ENCODE measurements at regions not wholly inside any gene's neighbourhood (a gene's known extent, or its start where the extent isn't known, plus 50 kb on each side); places are given as distances from the start of the nearest gene placed in this dataset.
"Not testable (repeated sequence)": the region's sequence is repeated elsewhere in the genome, so short reads cannot be mapped to it uniquely, and the experiment has no call there.

DNA sequence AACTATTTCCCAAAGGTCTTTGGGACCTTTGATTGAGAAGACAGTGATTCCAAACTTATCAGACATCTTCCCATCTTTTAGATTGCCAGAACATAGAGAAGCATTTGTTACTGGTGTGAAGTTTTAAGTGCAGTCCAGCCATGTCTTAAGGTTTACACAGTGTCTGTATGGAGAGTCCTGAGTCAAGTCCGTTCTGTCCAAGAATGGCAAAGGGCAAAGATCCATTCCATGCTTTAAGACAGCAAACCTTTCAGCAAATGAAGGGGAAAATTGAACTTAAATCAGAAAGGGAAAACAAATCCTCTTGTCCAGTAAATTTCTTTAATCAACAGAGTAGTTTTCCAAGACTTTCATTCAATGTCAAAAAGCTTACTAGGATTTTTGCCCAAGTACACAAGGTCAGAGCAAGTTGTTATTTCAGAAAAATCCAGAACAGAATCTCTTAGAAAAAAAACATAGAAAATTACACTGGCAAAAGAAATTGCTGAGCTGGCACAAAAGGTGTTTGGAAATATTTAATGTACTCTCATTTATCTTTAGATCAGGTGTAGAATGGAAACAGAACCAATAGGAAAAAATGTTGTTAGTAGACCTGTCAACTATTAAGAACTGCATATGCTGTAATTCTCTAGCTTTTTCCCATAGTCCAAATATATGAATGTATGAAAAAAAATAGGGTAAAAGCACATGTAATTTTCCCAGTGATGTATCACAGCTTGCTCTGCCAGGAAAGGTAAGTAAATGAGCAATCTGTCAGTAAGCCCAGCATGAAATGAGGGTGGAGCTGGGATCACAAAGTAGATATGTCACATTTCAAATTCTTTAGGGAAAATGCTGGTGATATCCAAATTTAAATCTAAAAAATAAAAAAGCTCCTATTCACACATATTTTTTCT lies 1099.9 kb downstream of the TUSC7 start:
- no peak for DNase-seq

DNA sequence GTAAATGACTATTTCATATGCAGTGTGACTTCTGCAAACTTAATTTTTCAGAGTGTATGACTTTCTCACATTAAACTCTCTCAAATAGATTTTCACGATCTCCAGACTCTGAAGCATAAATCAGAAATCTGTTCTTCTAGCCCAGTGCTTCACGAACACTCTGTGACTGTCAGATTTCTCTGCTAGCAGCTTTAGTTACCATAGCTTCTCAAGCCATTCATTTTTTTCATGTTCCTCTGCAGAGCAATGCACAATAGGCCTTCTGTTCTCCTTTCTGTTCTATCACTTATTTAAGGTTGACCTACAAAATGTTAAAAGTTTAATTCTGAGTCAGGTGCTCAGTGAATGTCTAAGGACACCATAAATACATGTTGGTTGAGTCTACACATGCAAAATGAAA lies 1102.2 kb downstream of the TUSC7 start:
- no peak for DNase-seq

DNA sequence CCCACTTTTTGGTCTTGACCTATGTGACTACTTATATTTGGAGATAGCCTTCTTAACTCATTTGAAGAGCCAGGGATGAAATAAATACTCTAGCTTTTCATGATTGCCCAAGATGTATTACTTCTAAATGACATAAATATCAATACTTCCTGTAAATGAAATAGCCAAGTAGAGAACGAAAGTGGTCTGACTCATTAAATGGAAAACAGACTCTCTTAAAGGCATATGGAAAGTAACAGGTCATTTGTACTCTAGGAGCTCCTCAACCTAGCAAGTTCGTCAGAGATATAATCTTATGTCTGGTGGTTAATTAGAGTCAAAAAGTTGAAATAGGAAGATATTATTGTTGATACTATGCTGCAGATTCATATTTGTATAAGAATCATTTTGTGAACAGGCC lies 1105.4 kb downstream of the TUSC7 start:
- no peak for DNase-seq

DNA sequence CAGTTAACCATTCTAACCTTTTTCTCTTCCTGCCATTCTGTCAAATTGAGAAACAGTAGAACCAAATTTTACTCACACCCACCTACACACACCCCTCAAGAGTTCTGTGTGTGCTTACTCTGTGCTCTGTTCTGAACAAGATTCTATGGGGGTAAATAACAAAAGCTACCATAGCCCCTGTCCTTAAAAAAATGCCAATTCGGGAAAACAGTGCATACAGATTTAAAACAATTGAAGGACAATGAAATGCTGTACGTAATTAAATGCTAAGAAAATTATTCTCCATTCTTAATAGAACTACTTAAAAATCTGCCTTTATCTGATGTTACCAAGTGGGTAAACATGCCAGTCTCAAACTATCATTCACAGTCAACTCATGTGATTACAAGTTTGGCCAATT lies 1107.5 kb downstream of the TUSC7 start:
- DNase-seq = no peak

DNA sequence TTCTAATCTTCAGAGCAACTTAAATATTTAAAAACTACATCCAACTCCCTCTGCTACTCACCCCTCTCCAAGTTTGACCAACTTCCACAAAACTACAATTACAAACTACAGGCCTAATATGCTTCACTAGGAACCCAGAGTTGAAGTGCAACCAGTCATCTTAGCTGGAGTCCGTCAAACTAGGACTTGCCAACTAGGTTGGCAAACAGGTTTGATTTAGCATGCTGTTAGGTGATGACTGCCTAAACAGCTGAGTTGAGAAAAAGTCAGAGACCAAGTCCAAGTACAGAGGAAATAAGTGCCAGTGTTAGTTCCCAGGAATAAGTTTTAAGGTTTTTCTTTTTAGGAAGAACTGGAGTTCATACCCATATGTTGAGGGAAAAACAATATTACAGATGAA lies 1109.0 kb downstream of the TUSC7 start:
- no peak for DNase-seq

DNA sequence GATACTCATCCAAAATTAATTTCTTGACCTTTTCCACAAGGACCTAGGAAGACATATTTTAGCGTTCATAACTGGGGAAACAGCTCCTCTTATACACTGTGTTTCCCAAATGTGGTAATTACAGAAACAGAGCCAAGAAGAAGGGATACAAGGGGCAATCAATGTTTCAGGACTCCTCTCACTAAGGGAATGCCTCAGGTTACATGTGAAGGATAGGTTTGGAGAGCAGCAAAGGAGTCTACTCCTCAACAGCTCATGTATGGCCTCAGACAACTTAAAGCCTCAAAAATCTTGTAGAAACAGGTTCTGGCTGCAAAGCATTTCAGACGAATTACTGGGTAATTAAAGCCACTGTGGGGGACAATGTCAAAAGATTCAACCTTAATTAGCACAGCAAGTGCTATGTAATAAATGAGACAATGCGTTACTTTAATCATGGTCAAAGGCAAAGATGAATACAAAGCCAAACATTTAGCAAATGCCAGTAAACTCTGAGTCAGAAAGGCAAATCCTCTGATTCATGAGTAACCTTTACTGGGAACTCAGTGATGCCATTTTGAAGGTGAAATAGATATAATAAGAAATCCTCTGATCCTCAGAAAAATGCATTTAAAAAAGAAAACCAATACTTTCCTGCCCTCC lies 1111.2 kb downstream of the TUSC7 start:
- DNase-seq = no peak

DNA sequence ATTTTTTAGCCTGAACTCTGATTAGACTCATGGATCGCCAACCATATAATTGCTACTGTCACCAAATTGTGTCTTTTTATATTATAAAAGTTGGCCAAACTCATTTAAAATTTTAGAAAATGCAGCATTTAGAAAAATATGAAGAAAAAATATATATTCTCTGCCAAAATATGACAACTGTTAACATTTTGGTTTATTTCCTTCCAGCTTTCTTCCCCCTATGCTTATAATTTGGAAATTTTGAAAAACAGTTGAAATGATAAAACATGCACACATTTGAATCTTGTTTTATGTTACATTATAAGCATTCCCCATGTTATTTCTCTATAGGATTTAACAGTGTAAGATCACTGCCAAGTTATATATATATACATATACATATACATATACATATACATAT lies 1112.8 kb downstream of the TUSC7 start:
- DNase-seq = no peak

DNA sequence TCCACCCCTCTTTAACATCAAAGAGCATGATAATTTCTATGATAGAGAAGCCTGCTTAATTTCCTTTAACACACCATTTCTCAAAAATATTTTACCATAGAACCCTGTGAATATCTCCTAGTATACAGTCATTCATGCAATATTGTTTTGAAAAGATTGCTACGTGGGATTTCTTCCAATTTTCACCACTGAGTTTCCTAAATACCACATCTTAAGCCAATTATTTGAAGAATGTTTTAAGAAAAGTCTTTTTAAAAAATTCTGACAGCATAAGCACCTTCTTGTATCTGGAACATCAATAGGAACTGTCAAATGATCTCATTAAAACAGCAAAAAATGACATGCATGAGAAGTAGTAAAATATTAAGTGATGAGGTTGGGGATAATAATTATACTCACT lies 1126.7 kb downstream of the TUSC7 start:
- DNase-seq = no peak

DNA sequence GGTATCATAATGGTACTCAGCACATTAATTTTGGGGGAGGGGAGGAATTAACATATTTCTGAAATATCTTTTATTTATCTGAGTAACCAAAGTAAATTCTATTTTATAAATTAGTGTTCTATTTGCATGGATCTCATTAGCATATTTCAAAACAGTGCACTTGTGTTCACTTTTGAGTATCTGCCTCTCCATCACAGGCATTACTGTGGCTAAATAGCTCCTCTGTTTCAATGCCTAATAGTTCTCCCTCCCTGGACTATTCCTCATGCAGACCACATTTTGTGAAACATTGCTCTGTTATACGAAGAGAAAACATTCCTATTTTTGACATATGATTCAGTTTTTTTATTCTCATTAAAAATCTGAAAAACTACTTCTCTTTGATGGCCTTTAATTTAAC lies 1127.8 kb downstream of the TUSC7 start:
- DNase-seq = no peak

DNA sequence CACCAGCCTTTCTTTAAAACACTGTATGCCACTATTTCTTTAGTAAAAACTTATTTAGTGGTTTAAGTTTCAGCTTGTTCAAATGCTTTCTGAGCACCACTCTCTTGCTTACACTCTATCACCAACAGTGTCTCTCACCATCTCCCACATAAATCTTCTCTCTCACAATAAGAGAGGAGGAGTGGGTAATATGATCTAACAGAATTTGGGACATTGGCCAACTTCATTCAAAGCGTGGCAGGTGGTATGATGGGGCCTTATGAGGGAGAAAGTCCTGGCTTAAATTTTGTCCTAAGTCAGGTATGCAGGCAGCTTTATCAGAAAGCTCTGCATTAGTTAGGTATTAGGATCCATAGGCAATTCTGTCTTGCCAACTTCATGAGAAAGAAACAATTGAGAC lies 1132.5 kb downstream of the TUSC7 start:
- DNase-seq = no peak

DNA sequence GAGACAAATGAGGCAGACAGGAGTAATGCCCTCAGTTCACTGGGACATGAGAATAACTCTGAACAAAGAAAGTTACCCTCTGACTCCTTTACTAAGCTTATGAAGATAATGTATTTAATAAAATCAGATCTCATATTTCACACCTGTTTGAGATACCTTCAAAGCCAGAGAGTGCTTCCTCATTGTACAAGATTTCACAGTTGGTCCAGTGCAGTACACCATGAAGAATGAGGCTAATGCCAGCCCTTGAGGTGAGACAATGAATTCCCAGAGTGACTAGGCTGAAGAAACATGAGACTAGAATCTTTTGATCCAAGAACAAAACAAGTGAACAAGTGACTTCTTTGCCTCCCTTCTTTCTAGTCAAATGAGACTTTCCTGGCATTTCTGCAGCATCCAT lies 1133.8 kb downstream of the TUSC7 start:
- no peak for DNase-seq

DNA sequence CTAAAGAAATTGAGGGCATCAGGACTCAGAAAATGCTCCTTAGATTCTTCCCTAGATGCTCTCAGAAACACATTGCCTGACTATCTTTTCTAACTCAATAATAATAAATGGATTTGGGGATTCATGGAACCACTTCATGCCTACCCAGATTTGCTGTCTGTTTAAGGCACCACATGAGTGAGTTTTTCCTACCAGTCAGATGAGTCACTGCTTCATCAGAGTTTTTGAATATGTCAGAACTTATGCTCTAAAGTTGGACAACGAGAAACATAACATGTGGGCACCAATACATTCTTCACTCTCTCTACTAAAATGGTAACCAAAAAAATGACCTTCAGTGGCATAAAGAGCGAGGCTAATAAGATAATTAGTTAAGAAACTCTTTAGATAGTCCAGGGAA lies 1135.1 kb downstream of the TUSC7 start:
- no peak for DNase-seq

DNA sequence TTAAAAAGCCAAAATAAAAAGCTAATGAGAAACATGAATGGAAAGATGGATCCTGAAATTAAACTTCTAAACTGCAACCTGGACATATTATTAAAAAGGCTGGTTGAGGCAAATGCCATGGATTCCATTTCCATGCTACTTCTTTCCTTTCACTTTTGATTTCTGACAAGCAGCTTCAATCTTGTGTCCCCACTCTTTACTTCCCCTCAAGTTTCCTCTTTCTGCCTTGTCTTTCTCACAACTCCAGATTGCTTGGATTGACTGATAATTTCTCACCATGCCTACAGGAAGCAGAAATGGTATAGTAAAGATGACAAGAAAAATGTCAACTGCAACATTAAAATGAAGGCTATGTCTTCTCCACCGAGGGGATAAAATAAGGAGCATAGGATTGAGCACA lies 1136.7 kb downstream of the TUSC7 start:
- no peak for DNase-seq

DNA sequence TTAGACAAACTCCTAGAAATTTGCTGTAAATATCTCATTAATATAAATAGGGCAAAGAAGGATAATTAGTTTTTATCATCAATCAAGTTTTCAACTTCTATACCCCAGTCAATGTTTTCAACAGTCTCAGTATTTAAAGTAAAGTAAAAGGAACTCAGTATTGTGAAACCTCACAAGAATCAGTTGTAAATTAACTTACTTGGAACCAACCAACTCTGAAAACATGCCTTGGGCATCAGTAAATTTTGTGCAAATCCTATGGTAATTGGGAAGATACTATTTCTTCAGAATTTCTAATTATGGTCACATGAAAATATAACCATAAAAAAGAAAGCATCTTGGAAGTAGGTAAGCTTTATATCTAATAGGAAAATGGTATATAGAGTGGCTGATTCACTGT lies 1139.0 kb downstream of the TUSC7 start:
- no peak for DNase-seq

DNA sequence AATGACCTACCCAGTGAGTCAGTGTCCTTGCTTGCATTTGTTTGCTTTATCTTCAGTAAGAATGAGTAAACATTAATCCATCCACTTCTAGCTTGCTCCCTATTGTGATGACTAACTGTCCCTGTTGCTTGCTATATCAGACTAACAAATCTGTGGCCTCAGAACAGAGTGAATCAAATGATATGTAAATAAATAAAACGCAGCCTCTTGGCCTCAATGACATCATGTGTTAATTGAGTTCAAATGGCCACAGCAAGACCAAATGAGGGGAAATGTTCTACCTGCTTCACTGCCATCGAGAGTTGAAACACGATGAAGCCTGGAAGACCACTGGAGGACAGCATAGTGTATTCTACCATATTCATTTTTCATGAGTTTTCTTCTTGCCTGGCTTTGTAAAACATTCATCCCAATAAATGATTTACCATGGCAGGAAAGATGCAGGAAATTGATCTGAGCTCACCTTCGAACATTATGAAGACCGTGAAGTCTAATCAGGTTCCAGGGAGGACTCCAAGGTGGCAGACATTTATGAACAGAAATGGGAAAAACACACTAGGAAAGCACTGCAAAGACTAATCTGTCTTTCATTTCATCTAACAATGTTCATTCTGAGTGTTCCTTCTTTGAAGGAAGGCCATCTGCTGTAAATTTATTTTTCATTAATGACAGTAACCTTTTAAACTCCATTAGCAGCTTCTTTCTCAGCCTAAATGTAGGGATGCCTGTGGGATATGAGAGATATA lies 1144.5 kb downstream of the TUSC7 start:
- no peak for DNase-seq

DNA sequence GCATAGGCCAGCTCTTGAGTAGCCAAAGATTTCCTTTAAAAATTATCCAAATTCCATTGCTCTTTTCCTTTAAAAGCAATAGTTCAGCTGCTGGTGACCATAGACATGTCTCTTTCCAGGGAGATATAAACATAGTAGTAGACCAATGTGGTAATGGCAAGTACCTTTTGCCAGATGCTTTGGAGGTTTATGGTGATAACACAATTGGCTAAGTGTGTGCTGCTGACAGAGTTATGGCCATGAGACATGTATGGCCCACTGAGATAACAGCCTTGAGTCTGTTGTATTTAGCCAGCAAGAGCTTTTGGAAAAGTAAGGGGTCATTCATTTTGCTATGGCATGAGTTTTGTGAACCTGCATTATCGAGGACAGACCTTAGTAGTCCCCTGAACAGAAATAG lies 1146.8 kb downstream of the TUSC7 start:
- DNase-seq = no peak

DNA sequence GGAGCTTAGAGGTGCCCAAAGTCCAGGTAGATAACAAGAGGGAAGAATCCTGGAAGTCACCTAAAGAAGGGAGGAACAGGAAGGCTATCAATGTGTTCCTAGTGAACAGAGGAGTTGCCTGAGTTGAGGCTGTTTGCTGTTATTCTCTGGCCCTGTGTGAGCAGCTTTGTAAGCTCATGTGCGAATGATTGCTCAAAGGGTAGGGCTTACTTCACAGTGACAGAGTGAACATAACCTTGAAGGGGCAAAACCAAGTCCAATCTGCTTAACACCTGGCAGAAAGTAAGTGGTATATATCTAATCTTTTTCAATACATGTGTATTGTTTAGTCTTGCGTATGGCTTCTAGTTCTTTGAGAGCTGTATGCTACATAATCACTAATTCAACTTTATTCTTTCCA lies 1153.6 kb downstream of the TUSC7 start:
- no peak for DNase-seq

DNA sequence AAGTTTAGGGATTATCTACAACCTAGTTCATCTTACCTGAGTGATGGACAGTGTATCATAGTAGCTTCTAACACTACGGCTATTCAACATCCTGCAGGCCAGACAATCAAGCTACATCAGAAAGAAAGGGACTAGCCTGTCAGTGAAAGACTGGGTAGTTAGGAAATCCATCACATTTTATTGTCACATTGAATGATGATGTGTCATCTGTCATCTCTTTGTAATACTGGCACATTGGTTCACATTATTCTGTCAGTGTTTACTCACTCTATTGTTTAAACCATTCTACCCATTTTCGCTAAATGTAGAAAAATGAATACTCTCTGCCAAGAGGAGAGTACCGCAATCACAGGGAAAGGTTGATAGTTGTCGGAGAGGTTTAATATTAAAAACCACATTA lies 1155.8 kb downstream of the TUSC7 start:
- no peak for DNase-seq

DNA sequence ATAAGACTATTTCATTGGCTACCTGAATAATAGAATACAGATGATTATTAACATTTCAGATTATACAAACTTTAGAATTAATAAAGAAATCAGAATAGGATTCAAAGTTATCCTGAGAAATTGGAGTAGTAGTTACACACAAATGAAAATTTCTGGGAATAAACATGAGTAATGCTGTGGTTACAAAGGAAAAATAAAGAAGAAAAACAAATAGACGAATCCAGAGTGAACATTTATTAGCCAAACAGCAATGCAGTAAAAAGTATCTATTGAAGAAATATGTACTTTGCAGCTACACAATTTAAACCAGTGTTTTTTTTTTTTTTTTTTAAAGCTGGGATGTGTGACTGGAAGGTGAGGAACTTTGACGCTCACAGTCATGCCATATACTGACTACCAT lies 1159.2 kb downstream of the TUSC7 start:
- no peak for DNase-seq

DNA sequence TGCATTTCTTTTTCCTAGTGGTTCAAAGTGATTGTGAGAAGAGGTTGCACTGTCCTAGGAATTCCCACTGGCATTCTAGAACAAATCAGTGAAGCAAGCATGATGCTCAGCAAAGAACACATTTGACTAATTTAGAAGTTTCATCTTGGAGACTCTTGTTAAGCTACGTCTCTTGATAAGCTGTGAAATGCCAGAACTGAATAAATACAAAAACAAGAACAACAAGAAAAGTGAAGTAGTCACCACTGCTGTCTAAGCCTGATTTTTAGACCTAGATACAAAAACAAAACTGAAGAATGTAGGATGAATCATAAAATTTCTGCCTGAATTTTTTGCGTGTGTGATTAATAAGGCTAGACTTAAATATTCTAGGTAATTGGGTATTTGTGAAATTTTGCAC lies 1162.4 kb downstream of the TUSC7 start:
- DNase-seq = no peak

DNA sequence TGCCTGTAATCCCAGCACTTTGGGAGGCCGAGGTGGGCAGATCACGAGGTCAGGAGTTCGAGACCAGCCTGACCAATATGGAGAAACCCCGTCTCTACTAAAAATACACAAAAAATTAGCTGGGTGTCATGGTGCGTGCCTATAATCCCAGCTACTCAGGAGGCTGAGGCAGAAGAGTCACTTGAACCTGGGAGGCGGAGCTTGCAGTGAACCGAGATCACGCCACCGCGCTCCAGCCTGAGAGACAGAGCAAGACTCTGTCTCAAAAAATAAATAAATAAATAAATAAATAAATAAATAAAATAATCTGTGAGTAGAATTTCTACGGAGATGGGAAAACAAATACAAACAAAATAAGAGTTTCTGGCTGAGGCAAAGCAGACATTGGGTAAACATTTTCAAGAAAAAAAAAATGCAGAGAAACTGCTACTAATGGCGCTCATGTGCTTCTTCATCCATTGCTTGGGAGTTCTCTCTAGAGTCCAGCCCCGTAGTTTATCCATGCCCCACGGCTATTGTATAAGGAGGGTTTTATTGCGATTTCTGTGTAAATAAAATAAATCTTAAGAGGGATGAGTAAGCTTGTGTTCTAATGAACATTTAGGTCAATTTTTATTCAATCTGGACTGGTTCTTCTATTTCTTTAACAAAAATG lies 1161.9 kb downstream of the IGSF11 start:
- DNase-seq = not testable (repeated sequence)

DNA sequence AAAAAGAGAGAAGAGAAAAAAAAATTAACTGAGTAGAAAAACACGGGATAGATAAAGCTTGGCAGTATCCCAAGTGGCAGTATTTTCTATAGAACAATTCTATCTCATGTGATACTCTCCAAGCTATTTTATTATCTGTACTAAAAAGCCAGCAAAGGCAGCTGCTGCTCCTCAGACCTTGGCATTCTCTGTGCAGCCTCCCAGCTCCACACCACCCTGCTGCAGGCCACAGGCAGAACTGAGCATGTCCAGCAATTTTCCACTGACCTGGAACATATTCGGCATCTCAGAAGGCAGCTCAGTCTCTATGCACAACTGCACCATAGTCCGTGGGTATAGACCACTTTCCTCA lies 1161.4 kb downstream of the IGSF11 start:
- no peak for DNase-seq

DNA sequence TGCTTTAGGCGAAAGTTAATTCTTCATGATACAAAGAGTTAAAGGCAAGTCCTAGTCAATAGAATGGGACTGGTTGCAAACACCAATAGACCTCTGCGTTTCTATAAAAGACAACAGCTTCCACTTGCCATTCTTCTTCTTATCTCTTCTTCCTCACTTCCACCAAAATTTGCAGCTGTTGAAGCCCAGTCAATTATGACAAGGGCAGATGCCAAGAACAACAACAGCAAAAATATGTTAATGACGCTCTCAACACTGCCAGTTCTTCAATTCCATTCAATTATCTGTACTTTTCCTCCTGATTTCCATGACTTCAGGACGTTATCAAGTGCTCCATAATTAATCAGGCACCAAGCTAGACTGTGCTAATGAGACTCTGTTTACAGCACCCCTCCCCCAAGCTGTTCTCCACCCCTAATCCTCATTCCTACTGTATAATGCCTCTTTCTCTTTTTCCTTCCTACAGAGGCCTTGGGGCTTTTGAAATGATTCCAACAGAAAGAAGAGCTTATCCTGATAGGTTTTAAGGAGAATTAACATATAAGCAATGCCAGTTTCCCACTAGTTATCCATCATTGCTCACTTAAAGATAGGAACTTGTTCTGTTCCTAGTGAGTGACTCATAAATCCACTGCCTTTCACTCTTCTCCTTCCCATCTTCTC lies 1160.5 kb downstream of the IGSF11 start:
- no peak for DNase-seq

All from NK-92 treated with Interleukin-12 subunit alpha and Interleukin-12 subunit beta, amount 100 ng/mL, for 24 hours (cell line).